BJ (cell line): ENCODE measurements at regions not wholly inside any gene's neighbourhood (a gene's known extent, or its start where the extent isn't known, plus 50 kb on each side); places are given as distances from the start of the nearest gene placed in this dataset.

ENCODE experiments used
- CTCF ChIA-PET: fragments of 350-600 bp; formaldehyde crosslinking; extraction: SDS; loops from one replicate; lab custom pipeline; 2021; ENCODE audit warnings: antibody characterized with exemption, inconsistent platforms; lab: Yijun Ruan, JAX
- POLR2A ChIA-PET: fragments of 300-600 bp; sonication (Branson Sonifier 250); formaldehyde crosslinking; extraction: SDS; loops from one replicate; lab custom pipeline; 2021; ENCODE audit warnings: antibody characterized with exemption; lab: Charles Lee
- DNase-seq: peaks from one replicate; pipeline ENCODE4 v3.0.0-alpha.2; 2011; ENCODE audit warnings: low read depth
- H3K27me3 ChIP-seq: 2 replicates; pipeline ENCODE4 v1.6.0; 2011; ENCODE audit warnings: low read length; ENCODE audit not compliant: control insufficient read depth, insufficient read depth
- H3K36me3 ChIP-seq: 2 replicates; pipeline ENCODE4 v1.5.1; 2011; ENCODE audit warnings: low read length; ENCODE audit not compliant: control insufficient read depth, insufficient read depth
- H3K4me3 ChIP-seq: 2 replicates; pipeline ENCODE4 v1.5.1; 2011; ENCODE audit warnings: low read depth, mild to moderate bottlenecking, control low read depth, low read length
- TF ChIP-seq, protein P1 (sequence below): IDR thresholded peaks from 2 replicates; pipeline ENCODE4 v1.5.1; 2011; ENCODE audit warnings: low read depth, mild to moderate bottlenecking, control low read depth, inconsistent platforms, low read length, moderate library complexity; ENCODE audit not compliant: insufficient read depth

GRCh38 chr2:234430871-234431270 lies 66.0 kb downstream of the ARL4C start:
- Histone ChIP-seq H3K27me3 (no peaks in the 10 kb centered on the region), H3K36me3 (no peaks in the 10 kb centered on the region), H3K4me3 (no peak overlapping the region)
- DNase-seq = no peak
- CTCF ChIA-PET = interaction anchor here (1.1 kb wide), 1 partner anchor 17 kb away, joined by 3 read pairs; no protein-coding TSS in a partner anchor
- POLR2A ChIA-PET = no interaction called here
- TF ChIP-seq, protein P1, sequence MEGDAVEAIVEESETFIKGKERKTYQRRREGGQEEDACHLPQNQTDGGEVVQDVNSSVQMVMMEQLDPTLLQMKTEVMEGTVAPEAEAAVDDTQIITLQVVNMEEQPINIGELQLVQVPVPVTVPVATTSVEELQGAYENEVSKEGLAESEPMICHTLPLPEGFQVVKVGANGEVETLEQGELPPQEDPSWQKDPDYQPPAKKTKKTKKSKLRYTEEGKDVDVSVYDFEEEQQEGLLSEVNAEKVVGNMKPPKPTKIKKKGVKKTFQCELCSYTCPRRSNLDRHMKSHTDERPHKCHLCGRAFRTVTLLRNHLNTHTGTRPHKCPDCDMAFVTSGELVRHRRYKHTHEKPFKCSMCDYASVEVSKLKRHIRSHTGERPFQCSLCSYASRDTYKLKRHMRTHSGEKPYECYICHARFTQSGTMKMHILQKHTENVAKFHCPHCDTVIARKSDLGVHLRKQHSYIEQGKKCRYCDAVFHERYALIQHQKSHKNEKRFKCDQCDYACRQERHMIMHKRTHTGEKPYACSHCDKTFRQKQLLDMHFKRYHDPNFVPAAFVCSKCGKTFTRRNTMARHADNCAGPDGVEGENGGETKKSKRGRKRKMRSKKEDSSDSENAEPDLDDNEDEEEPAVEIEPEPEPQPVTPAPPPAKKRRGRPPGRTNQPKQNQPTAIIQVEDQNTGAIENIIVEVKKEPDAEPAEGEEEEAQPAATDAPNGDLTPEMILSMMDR = no peak

GRCh38 chr2:234429265-234429664 lies 67.6 kb downstream of the ARL4C start:
- Histone ChIP-seq H3K36me3 (no peaks in the 10 kb centered on the region), H3K27me3 (no peaks in the 10 kb centered on the region), H3K4me3 (no peak overlapping the region)
- CTCF ChIA-PET = interaction anchor here (0.6 kb wide), 1 partner anchor 37 kb away, joined by 3 read pairs; no protein-coding TSS in a partner anchor
- TF ChIP-seq, protein P1 = no peak
- DNase-seq = no peak
- POLR2A ChIA-PET = no interaction called here

GRCh38 chr2:234427081-234428061 lies 69.5 kb downstream of the ARL4C start:
- Histone ChIP-seq H3K36me3 (no peaks in the 10 kb centered on the region), H3K4me3 (no peak overlapping the region), H3K27me3 (no peaks in the 10 kb centered on the region)
- ChIA-PET POLR2A (interaction anchor here (0.6 kb wide), 3 partner anchors 17 to 559 kb away, joined by 3 to 12 read pairs (median 3); partner anchors contain the start of gene MSL3B), CTCF (interaction anchor here (0.5 kb wide), 1 partner anchor 1313 kb away, joined by 3 read pairs; no protein-coding TSS in a partner anchor)
- TF ChIP-seq, protein P1 = no peak
- peak; percentile 52 for DNase-seq

GRCh38 chr2:234426616-234427015 lies 70.3 kb downstream of the ARL4C start:
- Histone ChIP-seq H3K36me3 (no peaks in the 10 kb centered on the region), H3K4me3 (no peak overlapping the region), H3K27me3 (no peaks in the 10 kb centered on the region)
- TF ChIP-seq, protein P1 = no peak
- ChIA-PET POLR2A (no interaction called here), CTCF (interaction anchor here (0.5 kb wide), 1 partner anchor 1314 kb away, joined by 3 read pairs; no protein-coding TSS in a partner anchor)
- no peak for DNase-seq
